ENCODE measurements at regions not wholly inside any gene's neighbourhood (a gene's known extent, or its start where the extent isn't known, plus 50 kb on each side); places are given as distances from the start of the nearest gene placed in this dataset.

- DNase-seq (ENCODE audit: extremely low read depth, insufficient read length): no peak
- Histone ChIP-seq H3K36me3 (ENCODE audit: control insufficient read depth, insufficient read depth, low read length) (no peaks in the 10 kb centered on the region), H3K4me3 (replicated peaks; ENCODE audit: low read depth, low read length) (no peak overlapping the region), H3K27me3 (replicated peaks; ENCODE audit: control insufficient read depth, insufficient read depth, low read length) (no peaks in the 10 kb centered on the region)
- no peak for TF ChIP-seq CTCF (IDR thresholded peaks at IDR 0.05; ENCODE audit: insufficient read depth, low read length, poor library complexity, severe bottlenecking)
These were observed 155.5 kb upstream of the BACE2 start for GRCh38 chr21:41012425-41012824.

GRCh38 chr21:41016472-41016871 is 151.5 kb upstream of the BACE2 start:
- Histone ChIP-seq H3K4me3 (replicated peaks; ENCODE audit: low read depth, low read length) (no peak overlapping the region), H3K36me3 (ENCODE audit: control insufficient read depth, insufficient read depth, low read length) (no peaks in the 10 kb centered on the region), H3K27me3 (replicated peaks; ENCODE audit: control insufficient read depth, insufficient read depth, low read length) (no peaks in the 10 kb centered on the region)
- no peak for DNase-seq (ENCODE audit: extremely low read depth, insufficient read length)
- TF ChIP-seq CTCF (IDR thresholded peaks at IDR 0.05; ENCODE audit: insufficient read depth, low read length, poor library complexity, severe bottlenecking): no peak

- Histone ChIP-seq H3K4me3 (replicated peaks; ENCODE audit: low read depth, low read length) (no peak overlapping the region), H3K36me3 (ENCODE audit: control insufficient read depth, insufficient read depth, low read length) (no peaks in the 10 kb centered on the region), H3K27me3 (replicated peaks; ENCODE audit: control insufficient read depth, insufficient read depth, low read length) (no peaks in the 10 kb centered on the region)
- TF ChIP-seq CTCF (IDR thresholded peaks at IDR 0.05; ENCODE audit: insufficient read depth, low read length, poor library complexity, severe bottlenecking): no peak
- no peak for DNase-seq (ENCODE audit: extremely low read depth, insufficient read length)
These were observed 149.5 kb upstream of the BACE2 start for GRCh38 chr21:41018431-41018830.

GRCh38 chr21:41023936-41024335 is 144.0 kb upstream of the BACE2 start:
- H3K36me3 ChIP-seq (ENCODE audit: control insufficient read depth, insufficient read depth, low read length): no peaks in the 10 kb centered on the region
- TF ChIP-seq CTCF (IDR thresholded peaks at IDR 0.05; ENCODE audit: insufficient read depth, low read length, poor library complexity, severe bottlenecking): no peak
- no peak for DNase-seq (ENCODE audit: extremely low read depth, insufficient read length)
- H3K4me3 ChIP-seq (replicated peaks; ENCODE audit: low read depth, low read length): no peak overlapping the region
- no peaks in the 10 kb centered on the region for H3K27me3 ChIP-seq (replicated peaks; ENCODE audit: control insufficient read depth, insufficient read depth, low read length)

GRCh38 chr21:41024341-41024740 is 143.6 kb upstream of the BACE2 start:
- H3K36me3 ChIP-seq (ENCODE audit: control insufficient read depth, insufficient read depth, low read length): no peaks in the 10 kb centered on the region
- no peak for TF ChIP-seq CTCF (IDR thresholded peaks at IDR 0.05; ENCODE audit: insufficient read depth, low read length, poor library complexity, severe bottlenecking)
- H3K4me3 ChIP-seq (replicated peaks; ENCODE audit: low read depth, low read length): no peak overlapping the region
- no peak for DNase-seq (ENCODE audit: extremely low read depth, insufficient read length)
- H3K27me3 ChIP-seq (replicated peaks; ENCODE audit: control insufficient read depth, insufficient read depth, low read length): no peaks in the 10 kb centered on the region

GRCh38 chr21:41024746-41025254 is 143.2 kb upstream of the BACE2 start:
- no peak for TF ChIP-seq CTCF (IDR thresholded peaks at IDR 0.05; ENCODE audit: insufficient read depth, low read length, poor library complexity, severe bottlenecking)
- no peaks in the 10 kb centered on the region for H3K27me3 ChIP-seq (replicated peaks; ENCODE audit: control insufficient read depth, insufficient read depth, low read length)
- no peaks in the 10 kb centered on the region for H3K36me3 ChIP-seq (ENCODE audit: control insufficient read depth, insufficient read depth, low read length)
- no peak overlapping the region for H3K4me3 ChIP-seq (replicated peaks; ENCODE audit: low read depth, low read length)
- DNase-seq (ENCODE audit: extremely low read depth, insufficient read length): no peak

Data from GM06990 (cell line).